ENCODE measurements at regions not wholly inside any gene's neighbourhood (a gene's known extent, or its start where the extent isn't known, plus 50 kb on each side); places are given as distances from the start of the nearest gene placed in this dataset.

GRCh38 chr12:77368379-77368778 lies 303.0 kb upstream of the E2F7 start (continued):
- TF ChIP-seq DIDO1 (tag; IDR thresholded peaks at IDR 0.05; ENCODE audit: low read depth) = no peak

DNA sequence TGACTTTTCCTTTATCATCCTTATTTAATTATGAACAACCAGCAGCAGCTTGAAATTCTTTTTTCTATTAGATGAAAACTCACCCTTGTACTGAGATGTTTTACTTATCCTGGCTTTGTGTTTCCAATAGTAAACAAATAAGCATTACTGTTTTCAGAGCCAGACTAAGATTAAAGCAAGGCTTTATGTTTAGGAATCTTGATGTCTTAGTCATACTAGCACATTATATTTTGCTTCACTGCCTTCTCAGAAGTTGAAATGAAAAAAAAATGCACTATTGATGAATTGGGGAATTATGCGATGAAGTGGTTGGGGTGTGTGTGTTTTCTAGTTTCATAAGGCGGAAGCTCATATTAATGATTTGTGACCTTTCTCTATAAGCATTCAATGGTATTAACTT lies 301.2 kb upstream of the E2F7 start:
- Histone ChIP-seq H3K9me1 (ENCODE audit: control insufficient read depth, insufficient read depth, low read length) (no peaks in the 10 kb centered on the region), H3K9ac (ENCODE audit: insufficient read depth in 1 of 2, low read depth in 2 of 2, low read length in 2 of 2) (no peak overlapping the region), H3K9me3 (replicated peaks; ENCODE audit: control insufficient read depth, insufficient read depth, low read depth, low read length) (no peaks in the 10 kb centered on the region; the same call in 1 of the 2 replicates), H3K27ac (ENCODE audit: extremely low read depth, low read depth, low read length) (no peak overlapping the region), H3K4me1 (replicated peaks in 1 of 2; ENCODE audit: control insufficient read depth in 2 of 2, insufficient read depth in 2 of 2, low read length in 2 of 2) (no peaks in the 10 kb centered on the region), H3K79me2 (ENCODE audit: control insufficient read depth, insufficient read depth, low read length) (no peaks in the 10 kb centered on the region), H3K27me3 (ENCODE audit: control insufficient read depth in 2 of 2, insufficient read depth in 2 of 2, low read length in 2 of 2) (no peaks in the 10 kb centered on the region), H4K20me1 (replicated peaks; ENCODE audit: control insufficient read depth, insufficient read depth, low read length) (no peaks in the 10 kb centered on the region), H2AFZ (ENCODE audit: low read depth, low read length) (no peak overlapping the region), H3K4me3 (no peak overlapping the region), H3K36me3 (ENCODE audit: control insufficient read depth, insufficient read depth, low read length) (no peaks in the 10 kb centered on the region), H3K4me2 (ENCODE audit: insufficient read depth, low read length) (no peak overlapping the region)
- FAIRE-seq = no peak
- WGBS (ENCODE audit: insufficient coverage, low coverage, missing lambda C conversion rate) = 3% methylated on average over 2 of the region's 2 CpGs
- no TSS peak for BruUV-seq (replicated peaks)
- in situ Hi-C loops (cut with MboI) (no loop called here), intact Hi-C loops (cut with micrococcal nuclease) (no loop called here)
- ChIA-PET CTCF (ENCODE audit: low intra/inter-chr PET ratio) (no interaction called here), POLR2A (interaction anchor here (0.6 kb wide), 1 partner anchor 361 kb away, joined by 4 read pairs; no protein-coding TSS in a partner anchor)
- TF ChIP-seq ZNF511 (CRISPR knock-in tag; IDR thresholded peaks at IDR 0.05) (no peak), GTF2B (IDR thresholded peaks at IDR 0.05; ENCODE audit: extremely low read depth, insufficient read length) (no peak), CXXC5 (CRISPR knock-in tag; IDR thresholded peaks at IDR 0.05) (no peak), ERF (CRISPR knock-in tag; IDR thresholded peaks at IDR 0.05) (no peak), RAD21 (CRISPR knock-in tag; conservative IDR thresholded peaks at IDR 0.05 in 1 of 2, IDR thresholded peaks at IDR 0.05 in 1 of 2) (no peak), NR0B1 (IDR thresholded peaks at IDR 0.05; ENCODE audit: partially characterized antibody) (no peak), ATF7 (IDR thresholded peaks at IDR 0.05) (no peak), MAFG (tag; conservative IDR thresholded peaks at IDR 0.05) (no peak), CLOCK (CRISPR knock-in tag; IDR thresholded peaks at IDR 0.05; ENCODE audit: borderline replicate concordance) (no peak), NELFE (IDR thresholded peaks at IDR 0.05; ENCODE audit: insufficient read depth, insufficient read length) (no peak)
- no peak for ATAC-seq
- DNase-seq (ENCODE audit: extremely low read depth in 1 of 4, low spot score in 3 of 4) = no peak
